Upper lobe of left lung (tissue), 4 donors: ENCODE measurements at regions not wholly inside any gene's neighbourhood (a gene's known extent, or its start where the extent isn't known, plus 50 kb on each side); places are given as distances from the start of the nearest gene placed in this dataset.

Source experiments
- CTCF ChIP-seq, 6 experiments: fragments of 450-650 bp in 4 of 6; fragments of 200-600 bp in 2 of 6; sonication (generic) in 2 of 6; IDR thresholded peaks; one replicate each; pipeline ENCODE4 v1.5.1; 2016 to 2019; ENCODE audit warnings: antibody characterized with exemption in 6 of 6
- POLR2A ChIP-seq, 4 donors: fragments of 450-650 bp; IDR thresholded peaks; one replicate each; pipeline ENCODE4 v1.5.1; 2016 to 2017; ENCODE audit warnings: antibody characterized with exemption in 4 of 4, mild to moderate bottlenecking in 2 of 4
- POLR2AphosphoS5 ChIP-seq, 2 donors: sonication (generic); formaldehyde crosslinking; IDR thresholded peaks; one replicate each; pipeline ENCODE4 v1.5.1; 2017; ENCODE audit warnings: antibody characterized with exemption in 2 of 2

GRCh38 chr16:64773184-64773583 is 348.7 kb downstream of the CDH11 start:
- TF ChIP-seq CTCF (IDR thresholded peaks at IDR 0.05), result no peak
- TF ChIP-seq POLR2A (IDR thresholded peaks at IDR 0.05), result no peak
- no peak for TF ChIP-seq POLR2AphosphoS5 (IDR thresholded peaks at IDR 0.05)
